ENCODE measurements at regions not wholly inside any gene's neighbourhood (a gene's known extent, or its start where the extent isn't known, plus 50 kb on each side); places are given as distances from the start of the nearest gene placed in this dataset.
A peak's percentile ranks its signal among the peaks of the same experiment; 100 is the strongest.
"Not testable (repeated sequence)": the region's sequence is repeated elsewhere in the genome, so short reads cannot be mapped to it uniquely, and the experiment has no call there.

GRCh38 chr2:63740943-63741342 is 100.8 kb upstream of the UGP2 start:
- Mint-ChIP-seq H3K4me3 (no peak overlapping the region), H3K9me3 (peaks cover 0 to 2% (median 0%) of the 10 kb centered on the region in 3 donors), H3K4me1 (no peaks in the 10 kb centered on the region), H3K36me3 (no peaks in the 10 kb centered on the region), H3K27ac (no peak overlapping the region), H3K27me3 (no peaks in the 10 kb centered on the region)

GRCh38 chr2:63741884-63742579 is 99.7 kb upstream of the UGP2 start:
- H3K27me3 Mint-ChIP-seq, result no peaks in the 10 kb centered on the region
- H3K4me3 Mint-ChIP-seq, result no peak overlapping the region
- H3K9me3 Mint-ChIP-seq, result peaks cover 0 to 6% (median 3%) of the 10 kb centered on the region in 3 donors
- H3K36me3 Mint-ChIP-seq, result no peaks in the 10 kb centered on the region
- no peak overlapping the region for H3K27ac Mint-ChIP-seq
- H3K4me1 Mint-ChIP-seq, result no peaks in the 10 kb centered on the region

GRCh38 chr2:63742580-63742976 is 99.1 kb upstream of the UGP2 start:
- H3K36me3 Mint-ChIP-seq, result no peaks in the 10 kb centered on the region
- H3K27ac Mint-ChIP-seq, result peak overlapping the region in 1 of 3 donors; percentile 2
- no peak overlapping the region for H3K4me3 Mint-ChIP-seq
- H3K9me3 Mint-ChIP-seq, result peaks cover 0 to 9% (median 3%) of the 10 kb centered on the region in 3 donors
- H3K4me1 Mint-ChIP-seq, result no peaks in the 10 kb centered on the region
- no peaks in the 10 kb centered on the region for H3K27me3 Mint-ChIP-seq

- Mint-ChIP-seq H3K9me3 (peaks cover 0 to 9% (median 3%) of the 10 kb centered on the region in 3 donors), H3K4me1 (no peaks in the 10 kb centered on the region), H3K36me3 (no peaks in the 10 kb centered on the region), H3K4me3 (no peak overlapping the region), H3K27me3 (no peaks in the 10 kb centered on the region), H3K27ac (no peak overlapping the region)
These were observed 98.3 kb upstream of the UGP2 start for GRCh38 chr2:63743170-63743981.

GRCh38 chr2:63743982-63744966 is 97.4 kb upstream of the UGP2 start:
- H3K9me3 Mint-ChIP-seq, result peaks cover 2 to 9% (median 3%) of the 10 kb centered on the region in 3 donors
- H3K27me3 Mint-ChIP-seq, result no peaks in the 10 kb centered on the region
- no peak overlapping the region for H3K4me3 Mint-ChIP-seq
- H3K4me1 Mint-ChIP-seq, result no peaks in the 10 kb centered on the region
- H3K36me3 Mint-ChIP-seq, result no peaks in the 10 kb centered on the region
- H3K27ac Mint-ChIP-seq, result no peak overlapping the region

GRCh38 chr2:63746548-63746947 is 95.1 kb upstream of the UGP2 start:
- H3K36me3 Mint-ChIP-seq, H3K27ac Mint-ChIP-seq, H3K4me3 Mint-ChIP-seq, H3K4me1 Mint-ChIP-seq, H3K9me3 Mint-ChIP-seq, H3K27me3 Mint-ChIP-seq: not testable (repeated sequence)

- no peaks in the 10 kb centered on the region for H3K4me1 Mint-ChIP-seq
- no peaks in the 10 kb centered on the region for H3K36me3 Mint-ChIP-seq
- H3K27me3 Mint-ChIP-seq, result peaks cover 7% of the 10 kb centered on the region
- no peak overlapping the region for H3K27ac Mint-ChIP-seq
- peaks cover 0 to 5% (median 5%) of the 10 kb centered on the region in 3 donors for H3K9me3 Mint-ChIP-seq
- no peak overlapping the region for H3K4me3 Mint-ChIP-seq
These were observed 89.8 kb upstream of the UGP2 start for GRCh38 chr2:63751901-63752300.

GRCh38 chr2:63755216-63755615 is 86.5 kb upstream of the UGP2 start:
- Mint-ChIP-seq H3K27ac (no peak overlapping the region), H3K27me3 (peaks cover 7% of the 10 kb centered on the region), H3K4me3 (no peak overlapping the region), H3K9me3 (no peaks in the 10 kb centered on the region), H3K36me3 (no peaks in the 10 kb centered on the region), H3K4me1 (no peaks in the 10 kb centered on the region)

GRCh38 chr2:63755965-63756364 is 85.7 kb upstream of the UGP2 start:
- Mint-ChIP-seq H3K9me3 (no peaks in the 10 kb centered on the region), H3K27ac (no peak overlapping the region), H3K4me3 (no peak overlapping the region), H3K4me1 (no peaks in the 10 kb centered on the region), H3K36me3 (no peaks in the 10 kb centered on the region), H3K27me3 (peaks cover 5% of the 10 kb centered on the region)

GRCh38 chr2:63763391-63763941 is 78.2 kb upstream of the UGP2 start:
- Mint-ChIP-seq H3K27me3 (peaks cover 3% of the 10 kb centered on the region), H3K9me3 (peaks cover 3 to 11% (median 10%) of the 10 kb centered on the region in 3 donors), H3K4me1 (no peaks in the 10 kb centered on the region), H3K4me3 (no peak overlapping the region), H3K36me3 (no peaks in the 10 kb centered on the region), H3K27ac (no peak overlapping the region)

- peaks cover 3 to 12% (median 11%) of the 10 kb centered on the region in 3 donors for H3K9me3 Mint-ChIP-seq
- H3K4me1 Mint-ChIP-seq, result no peaks in the 10 kb centered on the region
- no peak overlapping the region for H3K4me3 Mint-ChIP-seq
- no peak overlapping the region for H3K27ac Mint-ChIP-seq
- peaks cover 1% of the 10 kb centered on the region for H3K36me3 Mint-ChIP-seq
- peaks cover 3% of the 10 kb centered on the region for H3K27me3 Mint-ChIP-seq
These were observed 77.1 kb upstream of the UGP2 start for GRCh38 chr2:63764630-63765029.

- H3K4me3 Mint-ChIP-seq, result no peak overlapping the region
- no peak overlapping the region for H3K27ac Mint-ChIP-seq
- H3K9me3 Mint-ChIP-seq, result peaks cover 3 to 12% (median 11%) of the 10 kb centered on the region in 3 donors
- peaks cover 1% of the 10 kb centered on the region for H3K36me3 Mint-ChIP-seq
- no peaks in the 10 kb centered on the region for H3K4me1 Mint-ChIP-seq
- H3K27me3 Mint-ChIP-seq, result peaks cover 3% of the 10 kb centered on the region
These were observed 76.6 kb upstream of the UGP2 start for GRCh38 chr2:63765117-63765516.

GRCh38 chr2:63767307-63767706 is 74.4 kb upstream of the UGP2 start:
- H3K9me3 Mint-ChIP-seq, result peaks cover 3 to 12% (median 11%) of the 10 kb centered on the region in 3 donors
- H3K27me3 Mint-ChIP-seq, result no peaks in the 10 kb centered on the region
- no peak overlapping the region for H3K27ac Mint-ChIP-seq
- H3K4me3 Mint-ChIP-seq, result no peak overlapping the region
- peaks cover 1% of the 10 kb centered on the region for H3K36me3 Mint-ChIP-seq
- no peaks in the 10 kb centered on the region for H3K4me1 Mint-ChIP-seq

- H3K9me3 Mint-ChIP-seq, result peaks cover 3 to 12% (median 11%) of the 10 kb centered on the region in 3 donors
- no peaks in the 10 kb centered on the region for H3K4me1 Mint-ChIP-seq
- peaks cover 1% of the 10 kb centered on the region for H3K36me3 Mint-ChIP-seq
- no peak overlapping the region for H3K4me3 Mint-ChIP-seq
- H3K27me3 Mint-ChIP-seq, result no peaks in the 10 kb centered on the region
- no peak overlapping the region for H3K27ac Mint-ChIP-seq
These were observed 73.6 kb upstream of the UGP2 start for GRCh38 chr2:63768051-63768450.

Measured in IgD-negative memory B cell (primary cell).